H1 (cell line): ENCODE measurements at regions not wholly inside any gene's neighbourhood (a gene's known extent, or its start where the extent isn't known, plus 50 kb on each side); places are given as distances from the start of the nearest gene placed in this dataset.

Experiments
- CTCF ChIA-PET: fragments of 300-600 bp; sonication (Branson Sonifier 250); formaldehyde crosslinking; loops from one replicate; lab custom pipeline; 2021; ENCODE audit not compliant: partially characterized antibody; lab: Charles Lee
- POLR2A ChIA-PET: fragments of 300-600 bp; sonication (Branson Sonifier 250); formaldehyde crosslinking; loops from one replicate; lab custom pipeline; 2021; ENCODE audit warnings: inconsistent platforms; ENCODE audit not compliant: partially characterized antibody; lab: Charles Lee
- DNase-seq, 2 experiments: peaks; one replicate each; pipeline versions ENCODE4 v3.0.0 to v3.0.0-alpha.2; 2010 to 2022; ENCODE audit warnings: low spot score in 2 of 2, low read depth in 1 of 2, mixed read lengths in 1 of 2
- FAIRE-seq: peaks from 2 replicates; lab custom pipeline; 2011; peaks lifted over from hg19 to GRCh38; lab: Jason Lieb, UNC
- H2AFZ ChIP-seq: 2 replicates; pipeline ENCODE4 v1.8.1; 2012; ENCODE audit warnings: low read length, inconsistent platforms
- H2AK5ac ChIP-seq: 2 replicates; pipeline ENCODE4 v1.6.1; 2013; ENCODE audit warnings: low read depth, low read length
- H2BK120ac ChIP-seq: replicated peaks from 2 replicates; pipeline ENCODE3; 2013; ENCODE audit warnings: low read depth, low read length, inconsistent platforms
- H2BK12ac ChIP-seq: 2 replicates; pipeline ENCODE4 v1.6.1; 2013; ENCODE audit warnings: low read depth, low read length
- H2BK15ac ChIP-seq: 2 replicates; pipeline ENCODE4 v1.6.1; 2013; ENCODE audit warnings: low read length
- H2BK20ac ChIP-seq: 2 replicates; pipeline ENCODE4 v1.6.1; 2013; ENCODE audit warnings: low read length
- H2BK5ac ChIP-seq: 2 replicates; pipeline ENCODE4 v1.6.1; 2013; ENCODE audit warnings: low read depth, low read length
- H3K14ac ChIP-seq: 2 replicates; pipeline ENCODE4 v1.6.1; 2013; ENCODE audit warnings: inconsistent platforms; ENCODE audit not compliant: insufficient read length
- H3K18ac ChIP-seq: 2 replicates; pipeline ENCODE4 v1.6.1; 2013; ENCODE audit warnings: low read length; ENCODE audit errors: extremely low read depth
- H3K23ac ChIP-seq: 2 replicates; pipeline ENCODE4 v1.6.1; 2013; ENCODE audit warnings: inconsistent platforms; ENCODE audit not compliant: insufficient read length
- H3K23me2 ChIP-seq: 2 replicates; pipeline ENCODE4 v1.6.1; 2013; ENCODE audit warnings: low read depth, low read length
- H3K27ac ChIP-seq: 2 replicates; pipeline ENCODE4 v1.6.1; 2011; ENCODE audit warnings: low read depth, low read length, inconsistent platforms
- H3K27me3 ChIP-seq, 4 experiments: replicated peaks in 1 of 4; 1 replicate in 1 of 4; 2 replicates in 3 of 4; pipeline versions ENCODE4 v1.6.1 to v1.8.1; 2011 to 2013; ENCODE audit warnings: low read length in 3 of 4, mild to moderate bottlenecking in 3 of 4, inconsistent platforms in 2 of 4, mixed read lengths in 2 of 4, moderate library complexity in 1 of 4; ENCODE audit not compliant: control insufficient read depth in 3 of 4, insufficient read depth in 3 of 4; ENCODE audit errors: extremely low read depth in 1 of 4
- H3K36me3 ChIP-seq, 4 experiments: 2 replicates each; pipeline versions ENCODE4 v1.6.1 to v1.8.1; 2011 to 2013; ENCODE audit warnings: mild to moderate bottlenecking in 4 of 4, low read length in 3 of 4, moderate library complexity in 2 of 4, control low read depth in 1 of 4, inconsistent platforms in 1 of 4; ENCODE audit not compliant: insufficient read depth in 4 of 4, control insufficient read depth in 2 of 4
- H3K4ac ChIP-seq: replicated peaks from 2 replicates; pipeline ENCODE3; 2013; ENCODE audit warnings: low read length, low read depth, mixed read lengths, inconsistent platforms; ENCODE audit not compliant: insufficient read length
- H3K4me1 ChIP-seq, 4 experiments: replicated peaks in 1 of 4; 1 replicate in 1 of 4; 2 replicates in 3 of 4; pipeline versions ENCODE4 v1.6.1 to v1.8.1; 2011 to 2013; ENCODE audit warnings: low read length in 3 of 4, inconsistent platforms in 2 of 4, mixed read lengths in 1 of 4; ENCODE audit not compliant: insufficient read depth in 4 of 4, control insufficient read depth in 3 of 4
- H3K4me2 ChIP-seq, 2 experiments: 2 replicates each; pipeline versions ENCODE4 v1.6.1 to v1.8.1; 2011 to 2013; ENCODE audit warnings: low read depth in 2 of 2, low read length in 2 of 2, control low read depth in 1 of 2, inconsistent platforms in 1 of 2, mild to moderate bottlenecking in 1 of 2; ENCODE audit not compliant: insufficient read depth in 1 of 2
- H3K4me3 ChIP-seq, 4 experiments: fragments of 200-600, 300-600 bp in 1 of 4; sonication (generic), shearing (Covaris generic), sonication (Bioruptor Twin) in 1 of 4; 2 replicates each; pipeline versions ENCODE4 v1.5.1 to v1.8.1; 2011 to 2016; ENCODE audit warnings: low read length in 4 of 4, low read depth in 3 of 4, control low read depth in 2 of 4, inconsistent platforms in 2 of 4, mild to moderate bottlenecking in 2 of 4, mixed read lengths in 1 of 4, moderate library complexity in 1 of 4; ENCODE audit not compliant: insufficient read depth in 2 of 4; ENCODE audit errors: extremely low read depth in 1 of 4
- H3K56ac ChIP-seq: replicated peaks from 2 replicates; pipeline ENCODE3; 2013; ENCODE audit warnings: low read depth, mild to moderate bottlenecking, mixed read lengths, low read length, inconsistent platforms; ENCODE audit not compliant: insufficient read length
- H3K79me1 ChIP-seq: 2 replicates; pipeline ENCODE4 v1.6.1; 2013; ENCODE audit warnings: low read depth, low read length, control low read depth
- H3K79me2 ChIP-seq, 2 experiments: 2 replicates each; pipeline versions ENCODE4 v1.6.1 to v1.8.1; 2012 to 2013; ENCODE audit warnings: low read length in 2 of 2, mild to moderate bottlenecking in 2 of 2, inconsistent platforms in 1 of 2; ENCODE audit not compliant: insufficient read depth in 2 of 2, control insufficient read depth in 1 of 2
- H3K9ac ChIP-seq, 4 experiments: replicated peaks in 1 of 4; 1 replicate in 1 of 4; 2 replicates in 3 of 4; pipeline versions ENCODE4 v1.6.1 to v1.8.1; 2011 to 2013; ENCODE audit warnings: low read depth in 3 of 4, low read length in 3 of 4, control low read depth in 2 of 4, mild to moderate bottlenecking in 2 of 4, moderate library complexity in 2 of 4, inconsistent platforms in 1 of 4; ENCODE audit errors: extremely low read depth in 1 of 4
- H3K9me3 ChIP-seq, 2 experiments: 2 replicates each; pipeline versions ENCODE4 v1.6.1 to v1.8.1; 2012 to 2013; ENCODE audit warnings: mild to moderate bottlenecking in 2 of 2, moderate library complexity in 2 of 2, control low read depth in 1 of 2, inconsistent platforms in 1 of 2, low read depth in 1 of 2, low read length in 1 of 2, mixed read lengths in 1 of 2; ENCODE audit not compliant: insufficient read depth in 2 of 2
- H4K20me1 ChIP-seq, 2 experiments: replicated peaks in 1 of 2; 2 replicates each; pipeline versions ENCODE3 to v1.8.1; 2011 to 2013; ENCODE audit warnings: inconsistent platforms in 2 of 2, low read length in 2 of 2, mild to moderate bottlenecking in 1 of 2; ENCODE audit not compliant: insufficient read depth in 2 of 2, control insufficient read depth in 1 of 2
- H4K5ac ChIP-seq: 2 replicates; pipeline ENCODE4 v1.6.1; 2013; ENCODE audit warnings: low read length, low read depth, mixed read lengths, inconsistent platforms; ENCODE audit not compliant: insufficient read length
- H4K8ac ChIP-seq: 2 replicates; pipeline ENCODE4 v1.8.0; 2013; ENCODE audit warnings: mild to moderate bottlenecking, moderate library complexity, low read length, inconsistent platforms; ENCODE audit not compliant: insufficient read depth; ENCODE audit errors: extremely low read depth
- H4K91ac ChIP-seq: replicated peaks from 2 replicates; pipeline ENCODE3; 2013; ENCODE audit warnings: low read length, mixed read lengths, inconsistent platforms; ENCODE audit not compliant: insufficient read length
- ATF2 ChIP-seq: IDR thresholded peaks from 2 replicates; pipeline ENCODE4 v1.6.1; 2012; ENCODE audit warnings: low read length, inconsistent platforms
- BCL11A ChIP-seq, 2 experiments: IDR thresholded peaks; one replicate each; pipeline ENCODE4 v1.6.1; 2011; ENCODE audit warnings: low read depth in 2 of 2, low read length in 2 of 2, mild to moderate bottlenecking in 2 of 2
- CHD1 ChIP-seq: IDR thresholded peaks from 2 replicates; pipeline ENCODE4 v1.6.1; 2012; ENCODE audit warnings: low read depth, low read length, improper control_type of control experiment
- CHD2 ChIP-seq: IDR thresholded peaks from 2 replicates; pipeline ENCODE4 v1.6.1; 2012; ENCODE audit warnings: low read length, improper control_type of control experiment
- CTBP2 ChIP-seq: IDR thresholded peaks from 2 replicates; pipeline ENCODE4 v1.7.0; 2011; ENCODE audit warnings: borderline replicate concordance, mild to moderate bottlenecking, moderate library complexity, mixed read lengths, low read length; ENCODE audit not compliant: insufficient read depth, insufficient read length
- E2F6 ChIP-seq: IDR thresholded peaks from 2 replicates; pipeline ENCODE4 v1.6.1; 2012; ENCODE audit warnings: inconsistent platforms
- FOSL1 ChIP-seq: IDR thresholded peaks from 2 replicates; pipeline ENCODE4 v1.6.1; 2011; ENCODE audit warnings: mild to moderate bottlenecking, low read depth, low read length, moderate library complexity; ENCODE audit not compliant: insufficient read depth
- NANOG ChIP-seq: IDR thresholded peaks from 2 replicates; pipeline ENCODE4 v1.6.1; 2011; ENCODE audit warnings: low read length, low read depth, mild to moderate bottlenecking, inconsistent platforms; ENCODE audit not compliant: insufficient read depth, poor library complexity, severe bottlenecking
- POLR2AphosphoS5 ChIP-seq: IDR thresholded peaks from 2 replicates; pipeline ENCODE4 v1.6.1; 2011; ENCODE audit warnings: low read depth, low read length
- ZNF274 ChIP-seq: IDR thresholded peaks from 2 replicates; pipeline ENCODE4 v1.7.0; 2012; ENCODE audit warnings: low read length, borderline replicate concordance; ENCODE audit errors: extremely low read depth
- WGBS, 2 experiments: shearing (Covaris generic) in 1 of 2; methylation state at CpG; one replicate each; pipeline versions ENCODE4 v1.1.6 to v1.1.7; 2013 to 2015; ENCODE audit warnings: low lambda C conversion rate in 2 of 2, mixed read lengths in 2 of 2, inconsistent platforms in 1 of 2, low coverage in 1 of 2, missing lambda C conversion rate in 1 of 2; ENCODE audit not compliant: insufficient replicate concordance in 2 of 2, insufficient coverage in 1 of 2, insufficient read length in 1 of 2; ENCODE audit errors: extremely low coverage in 1 of 2, missing lambda C conversion rate in 1 of 2; 5-methylcytosine and 5-hydroxymethylcytosine counted together

GRCh38 chr7:153400735-153401593, 641.4 kb downstream of the ACTR3B start:
- Histone ChIP-seq H3K36me3 (no peaks in the 10 kb centered on the region), H2AK5ac (no peak overlapping the region), H3K9ac (no peak overlapping the region), H4K8ac (peak overlapping the region; percentile 18; the same call in 1 of the 2 replicates), H4K91ac (no peak overlapping the region), H3K27ac (no peak overlapping the region), H3K14ac (no peak overlapping the region), H3K4me3 (no peak overlapping the region), H3K18ac (no peak overlapping the region), H4K20me1 (no peaks in the 10 kb centered on the region), H4K5ac (no peak overlapping the region), H3K27me3 (no peaks in the 10 kb centered on the region), H3K79me2 (no peaks in the 10 kb centered on the region), H2BK5ac (no peak overlapping the region), H3K23me2 (no peaks in the 10 kb centered on the region), H2AFZ (no peak overlapping the region), H2BK15ac (no peak overlapping the region), H2BK120ac (no peak overlapping the region), H2BK12ac (no peak overlapping the region), H2BK20ac (no peak overlapping the region), H3K9me3 (peaks cover 2 to 16% of the 10 kb centered on the region in 2 experiments; a peak in 2 of 4 replicates), H3K4me2 (no peak overlapping the region), H3K23ac (no peak overlapping the region), H3K79me1 (no peaks in the 10 kb centered on the region), H3K4ac (no peak overlapping the region), H3K56ac (no peak overlapping the region), H3K4me1 (peaks cover 0 to 2% (median 0%) of the 10 kb centered on the region in 4 experiments; a peak in 1 of 7 replicates)
- 90% methylated on average over 19 of the region's 19 CpGs; no CpG with 5 or more reads in 1 of the 2 experiments for WGBS, 2 experiments
- FAIRE-seq = no peak
- CTCF ChIA-PET = no interaction called here
- POLR2A ChIA-PET = no interaction called here
- DNase-seq = no peak
- TF ChIP-seq E2F6 (no peak), NANOG (no peak), POLR2AphosphoS5 (no peak), FOSL1 (no peak), CTBP2 (no peak), CHD1 (no peak), ZNF274 (no peak), BCL11A (IDR thresholded peaks at IDR 0.05; ENCODE audit: low read depth in 2 of 2, low read length in 2 of 2) (no peak), ATF2 (no peak), CHD2 (no peak)
